ENCODE measurements at regions not wholly inside any gene's neighbourhood (a gene's known extent, or its start where the extent isn't known, plus 50 kb on each side); places are given as distances from the start of the nearest gene placed in this dataset.
"Not testable (repeated sequence)": the region's sequence is repeated elsewhere in the genome, so short reads cannot be mapped to it uniquely, and the experiment has no call there.

GRCh38 chr18:77329651-77330050 is 80.0 kb downstream of the GALR1 start:
- no peak for DNase-seq

DNA sequence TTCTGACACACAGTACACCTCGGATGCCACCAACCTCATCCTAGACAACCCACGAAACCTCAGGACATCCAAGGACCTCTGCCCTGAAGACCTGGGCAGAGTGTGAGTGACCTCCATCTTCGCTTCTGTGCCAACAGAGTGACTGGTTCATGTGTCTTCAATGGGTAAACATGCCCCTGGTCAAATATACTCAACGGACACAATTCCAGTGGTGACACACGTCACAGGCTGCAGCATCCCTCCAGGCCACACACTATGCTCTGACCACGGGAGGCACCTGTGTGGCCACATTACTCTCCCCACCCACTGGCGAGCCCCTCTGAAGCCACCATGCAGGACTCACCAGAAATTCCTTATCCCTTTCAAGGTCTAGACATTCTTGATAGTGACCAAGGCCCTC is 85.2 kb downstream of the GALR1 start:
- no peak for DNase-seq

- no peak for DNase-seq
Observed at GRCh38 chr18:77337604-77338003, 88.0 kb downstream of the GALR1 start.

DNA sequence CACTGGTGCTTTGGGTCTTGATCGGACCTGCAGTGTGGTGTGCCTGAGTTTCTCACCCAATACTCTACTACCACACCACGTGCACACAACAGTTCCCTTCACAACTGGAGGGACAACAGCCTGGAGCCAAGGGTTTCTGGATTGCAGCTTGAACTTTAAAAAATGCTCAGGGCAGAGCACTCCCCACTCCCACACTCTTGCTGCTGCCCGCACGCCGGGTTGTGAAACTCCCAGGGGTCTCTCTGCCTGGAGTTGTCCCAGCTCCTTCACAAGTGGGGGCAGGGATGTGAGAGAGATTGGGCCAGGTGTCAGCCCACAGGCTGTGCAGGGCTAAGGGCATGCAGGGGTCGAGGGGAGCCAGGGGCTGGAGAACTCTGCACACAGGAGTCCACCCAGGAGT is 89.4 kb downstream of the GALR1 start:
- no peak for DNase-seq

GRCh38 chr18:77339623-77340022 is 90.0 kb downstream of the GALR1 start:
- no peak for DNase-seq

- no peak for DNase-seq
Observed at GRCh38 chr18:77340815-77341214, 91.2 kb downstream of the GALR1 start.

DNA sequence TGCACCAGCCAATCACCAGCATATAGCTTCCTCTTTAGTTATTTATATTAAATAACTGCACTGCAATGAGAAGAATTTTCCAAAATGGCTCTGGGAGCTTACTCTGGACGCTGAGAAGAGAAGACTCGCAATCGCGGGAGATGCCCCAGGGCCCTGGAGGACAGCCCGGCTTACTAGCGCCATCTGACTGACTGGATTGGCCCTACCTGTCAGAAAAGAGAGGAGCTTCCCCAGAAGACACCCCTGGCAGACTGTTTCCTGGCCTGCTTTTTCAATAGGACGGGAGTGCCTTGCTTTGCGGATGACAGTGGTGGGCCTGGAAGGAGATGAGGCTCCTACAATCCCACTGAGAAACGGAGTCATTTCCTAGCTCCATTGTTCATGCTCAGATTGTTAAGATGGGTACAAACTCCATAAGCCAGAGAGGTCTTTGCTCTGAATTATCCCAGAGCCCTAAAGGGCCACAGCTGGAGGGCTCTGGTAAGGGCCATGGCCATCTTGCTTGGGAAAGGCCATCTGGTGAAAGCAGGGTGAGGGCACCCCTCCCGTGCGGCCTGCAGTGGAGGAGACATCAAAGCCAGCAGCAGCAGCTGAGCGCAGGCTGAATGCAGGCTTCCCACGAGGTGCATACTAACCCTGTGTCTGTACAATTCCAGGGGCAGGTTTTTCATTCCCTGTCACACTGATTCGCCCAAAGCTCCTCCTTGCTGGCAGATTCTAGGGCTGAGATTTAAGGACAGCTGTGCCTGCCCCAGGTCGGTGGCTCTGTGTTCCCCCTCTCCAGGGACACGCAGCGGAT is 92.1 kb downstream of the GALR1 start:
- DNase-seq, result no peak

GRCh38 chr18:77342736-77343135 is 93.1 kb downstream of the GALR1 start:
- no peak for DNase-seq

- no peak for DNase-seq
Observed at GRCh38 chr18:77343846-77344510, 94.3 kb downstream of the GALR1 start.

DNA sequence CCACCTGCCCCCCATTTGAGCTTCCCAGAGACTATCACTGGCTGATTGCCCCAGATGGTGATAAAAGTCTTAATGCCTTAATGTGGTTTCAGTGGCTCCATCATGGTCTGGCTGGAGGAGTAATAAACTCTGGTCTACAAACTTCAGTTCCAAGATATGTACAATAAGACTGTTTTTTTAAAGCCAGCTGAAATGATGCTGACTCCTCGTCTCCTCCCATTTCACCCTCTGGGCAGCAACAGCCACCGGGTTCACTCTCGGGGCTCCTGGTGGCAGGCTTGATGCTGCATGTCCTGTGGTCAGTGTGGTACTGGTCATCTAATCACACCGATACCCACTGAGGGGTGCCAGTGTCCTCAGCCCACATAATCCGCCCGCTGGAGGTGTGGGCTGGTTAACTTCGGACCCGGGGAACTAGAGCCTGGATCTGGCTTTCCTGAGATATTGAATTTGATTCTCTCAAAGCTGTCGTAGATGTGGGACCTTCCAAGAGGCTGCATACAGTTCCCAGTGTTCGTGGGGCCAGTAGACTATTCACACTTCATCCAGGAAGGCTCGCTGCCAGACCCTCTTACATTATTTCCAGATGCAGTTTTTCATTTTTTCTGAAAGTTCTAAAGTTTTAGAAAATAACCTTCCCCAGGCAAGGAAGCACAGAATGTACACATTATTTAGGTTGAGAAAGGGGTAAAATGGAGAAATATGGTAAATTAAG is 95.3 kb downstream of the GALR1 start:
- DNase-seq, result peak; percentile 69

- DNase-seq, result no peak
Observed at GRCh38 chr18:77346208-77346810, 96.7 kb downstream of the GALR1 start.

DNA sequence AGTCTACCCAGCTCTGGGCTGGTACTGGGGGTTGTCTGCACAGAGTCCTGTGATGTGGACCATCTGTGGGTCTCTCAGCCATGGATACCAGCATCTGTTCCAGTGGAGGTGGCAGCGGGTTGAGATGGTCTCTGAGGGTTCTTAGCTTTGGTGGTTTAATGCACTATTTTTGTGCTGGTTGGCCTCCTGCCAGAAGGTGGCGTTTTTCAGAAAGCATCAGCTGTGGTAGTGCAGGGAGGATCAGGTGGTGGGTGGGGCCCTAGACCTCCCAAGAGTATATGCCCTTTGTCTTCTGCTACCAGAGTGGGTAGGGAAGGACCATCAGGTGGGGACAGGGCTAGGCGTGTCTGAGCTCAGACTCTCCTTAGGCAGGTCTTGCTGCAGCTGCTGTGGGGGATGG is 103.7 kb downstream of the GALR1 start:
- DNase-seq, result not testable (repeated sequence)

- DNase-seq, result no peak
Observed at GRCh38 chr18:77359561-77360314, 110.1 kb downstream of the GALR1 start.

GRCh38 chr18:77360315-77361190 is 110.9 kb downstream of the GALR1 start:
- DNase-seq, result no peak

- no peak for DNase-seq
Observed at GRCh38 chr18:77361382-77361781, 111.7 kb downstream of the GALR1 start.

DNA sequence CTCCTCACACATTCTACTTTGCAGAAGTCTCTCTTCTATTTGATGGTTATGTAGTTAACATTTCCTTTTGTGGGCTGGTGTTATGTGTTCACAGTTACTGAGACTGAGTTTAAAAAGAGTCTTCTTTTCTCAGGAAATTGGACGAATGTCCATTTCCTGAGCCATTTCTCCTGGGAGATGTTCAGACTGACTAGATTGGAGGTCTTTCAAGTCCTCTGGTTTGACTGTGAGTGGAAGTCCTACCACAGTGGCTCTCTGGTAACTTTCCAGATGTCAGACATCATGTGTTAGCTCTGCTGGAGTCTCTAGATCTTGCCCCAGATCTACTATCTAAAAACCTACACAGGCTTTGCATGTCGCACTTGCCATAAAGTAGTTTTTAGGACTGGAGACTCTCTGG is 116.0 kb downstream of the GALR1 start:
- DNase-seq, result no peak

- DNase-seq, result no peak
Observed at GRCh38 chr18:77366067-77366719, 116.5 kb downstream of the GALR1 start.

GRCh38 chr18:77366720-77367641 is 117.3 kb downstream of the GALR1 start:
- DNase-seq, result no peak

GRCh38 chr18:77369644-77370043 is 120.0 kb downstream of the GALR1 start:
- no peak for DNase-seq

Data from left hindlimb (tissue), 1 donor.